Stimulated activated CD8-positive, alpha-beta memory T cell treated with anti-CD3 and anti-CD28 coated beads, Interleukin-15, amount 100 ng/mL, for 48 hours (primary cell): ENCODE measurements at regions not wholly inside any gene's neighbourhood (a gene's known extent, or its start where the extent isn't known, plus 50 kb on each side); places are given as distances from the start of the nearest gene placed in this dataset.

ENCODE experiments used
- DNase-seq, 2 donors: peaks; one replicate each; pipeline ENCODE4 v3.0.0-alpha.2; 2020; ENCODE audit warnings: low read depth in 2 of 2

DNA sequence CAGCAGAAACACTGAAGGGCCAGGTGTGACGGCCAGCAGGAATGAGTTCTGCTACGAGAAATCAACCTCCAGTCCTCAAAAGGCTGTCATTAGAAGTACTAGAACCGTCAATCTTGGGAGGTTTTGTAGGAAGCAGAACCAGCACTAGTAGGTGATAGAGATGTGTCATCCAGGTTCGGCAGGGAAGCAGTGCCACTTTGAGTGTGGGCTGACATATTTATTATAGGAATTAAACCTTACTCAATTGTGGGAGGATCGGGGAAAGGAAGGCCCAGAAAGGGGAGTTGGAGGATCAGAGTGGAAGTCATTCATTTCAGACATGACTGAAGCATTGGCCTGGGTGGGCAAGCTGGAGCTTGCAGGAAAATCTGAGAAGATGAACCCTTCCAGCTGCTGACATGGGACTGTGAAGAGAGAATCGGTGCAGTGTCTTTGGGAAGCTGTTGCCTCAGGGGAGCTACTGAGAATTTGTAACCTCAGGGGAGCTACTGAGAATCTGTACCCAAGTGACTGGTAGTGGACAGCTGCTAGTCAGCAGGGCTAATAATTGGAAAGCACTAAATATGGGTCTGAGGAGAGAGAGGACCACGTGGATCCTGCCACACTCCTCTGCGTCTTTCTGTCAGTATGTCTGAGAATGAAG is 177.4 kb downstream of the SPRY1 start:
- DNase-seq = no peak

DNA sequence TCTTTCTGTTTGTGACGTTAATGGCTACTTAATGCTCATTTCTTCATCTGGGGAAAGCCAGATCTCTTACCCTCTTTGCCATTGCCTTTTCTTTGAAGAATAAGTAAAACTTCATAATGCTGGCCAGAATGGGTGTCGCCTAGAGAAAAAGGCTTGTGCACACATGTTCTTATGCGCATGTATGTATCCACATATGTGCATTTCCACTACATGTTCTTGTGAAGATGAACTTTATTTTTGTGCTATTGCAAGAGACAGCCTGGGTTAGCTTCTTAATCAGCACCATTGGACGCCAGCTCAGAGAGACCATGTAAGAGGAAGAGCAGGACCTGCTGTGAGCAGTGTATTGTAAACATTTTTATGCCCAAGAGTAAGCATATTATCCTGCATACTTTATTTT is 178.7 kb downstream of the SPRY1 start:
- no peak for DNase-seq

DNA sequence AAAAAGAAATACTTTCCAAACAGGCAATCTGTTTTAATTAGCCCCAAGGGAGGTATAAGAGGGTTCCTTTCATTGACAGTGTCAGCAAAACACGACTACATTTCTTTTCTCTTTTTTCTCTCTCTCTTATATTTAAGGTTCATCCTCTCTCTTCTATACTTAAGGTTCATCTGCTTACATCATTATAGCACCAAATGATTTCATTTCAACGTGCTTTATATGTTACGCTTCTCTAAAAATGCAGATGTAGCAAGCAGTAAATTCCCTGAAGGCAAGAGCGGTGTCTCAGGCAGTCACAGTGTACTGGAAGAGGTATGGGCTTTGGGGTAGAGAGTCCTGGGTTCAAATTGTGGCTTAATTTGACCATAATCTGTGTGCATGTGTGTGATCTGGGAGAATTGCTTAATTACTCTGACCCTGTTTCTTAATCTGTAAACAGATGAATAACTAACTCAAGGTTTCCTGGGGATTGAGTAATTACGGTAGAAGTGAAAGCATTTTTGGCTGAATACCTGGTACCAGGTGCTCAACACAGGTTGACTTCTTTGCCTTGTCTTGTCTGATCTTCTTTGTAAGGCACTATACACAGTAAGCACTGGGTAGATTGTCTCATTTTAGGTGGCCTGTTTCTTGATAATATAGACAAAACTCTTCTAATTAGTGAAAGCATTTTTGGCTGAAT is 180.8 kb downstream of the SPRY1 start:
- no peak for DNase-seq

DNA sequence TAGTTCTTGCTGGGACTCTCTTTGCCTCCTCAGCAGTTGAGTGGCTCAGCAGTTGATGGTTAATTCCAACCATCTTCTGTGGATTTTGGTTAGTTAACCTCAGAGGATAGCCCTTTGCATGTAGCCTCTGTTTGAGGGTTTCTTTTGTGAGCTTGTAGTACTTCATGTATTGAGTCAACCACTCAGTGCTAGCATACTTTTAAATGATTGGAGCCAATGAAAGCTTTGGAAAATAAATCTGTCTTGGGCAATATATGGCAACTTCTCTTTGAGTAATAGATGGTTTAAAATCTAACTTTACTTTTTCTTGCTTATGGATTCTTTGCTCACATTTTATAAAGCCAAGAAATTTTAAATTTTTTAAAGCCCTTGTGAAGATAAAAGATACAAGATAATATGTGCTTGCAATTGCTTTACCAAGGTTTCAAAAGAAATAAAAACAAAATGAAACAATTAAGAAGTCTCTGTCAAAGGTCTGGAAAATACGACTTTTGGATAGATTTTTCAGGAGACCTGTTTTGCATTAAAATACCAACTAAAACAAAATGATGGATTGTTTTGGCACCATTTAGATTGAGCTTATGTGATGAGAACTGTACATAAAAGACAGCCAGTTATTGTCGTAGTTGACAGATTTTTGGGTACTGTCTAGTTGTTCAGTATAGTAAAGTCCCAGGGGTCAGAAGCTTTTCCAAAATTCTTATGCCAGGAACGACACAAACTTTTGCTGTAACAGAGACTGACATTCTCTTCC is 181.9 kb downstream of the SPRY1 start:
- no peak for DNase-seq

DNA sequence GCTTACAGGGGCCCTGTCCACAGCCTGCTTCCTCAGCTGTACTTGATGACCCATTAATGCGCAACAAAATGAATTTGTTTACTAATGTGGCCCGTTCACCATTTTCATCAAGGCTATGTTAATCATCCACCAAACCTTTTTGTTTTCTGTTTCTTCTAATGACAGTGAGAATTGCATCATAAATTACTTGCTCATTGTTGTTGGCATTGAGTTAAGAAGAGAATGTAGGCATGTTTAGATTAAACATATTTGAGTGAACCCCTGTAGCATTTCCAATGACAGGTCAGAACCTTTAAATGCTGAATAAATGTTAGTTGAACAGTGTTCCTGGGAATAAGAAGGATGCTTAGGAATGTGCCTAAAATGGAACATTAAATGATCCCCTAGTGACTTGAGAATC is 183.4 kb downstream of the SPRY1 start:
- no peak for DNase-seq

DNA sequence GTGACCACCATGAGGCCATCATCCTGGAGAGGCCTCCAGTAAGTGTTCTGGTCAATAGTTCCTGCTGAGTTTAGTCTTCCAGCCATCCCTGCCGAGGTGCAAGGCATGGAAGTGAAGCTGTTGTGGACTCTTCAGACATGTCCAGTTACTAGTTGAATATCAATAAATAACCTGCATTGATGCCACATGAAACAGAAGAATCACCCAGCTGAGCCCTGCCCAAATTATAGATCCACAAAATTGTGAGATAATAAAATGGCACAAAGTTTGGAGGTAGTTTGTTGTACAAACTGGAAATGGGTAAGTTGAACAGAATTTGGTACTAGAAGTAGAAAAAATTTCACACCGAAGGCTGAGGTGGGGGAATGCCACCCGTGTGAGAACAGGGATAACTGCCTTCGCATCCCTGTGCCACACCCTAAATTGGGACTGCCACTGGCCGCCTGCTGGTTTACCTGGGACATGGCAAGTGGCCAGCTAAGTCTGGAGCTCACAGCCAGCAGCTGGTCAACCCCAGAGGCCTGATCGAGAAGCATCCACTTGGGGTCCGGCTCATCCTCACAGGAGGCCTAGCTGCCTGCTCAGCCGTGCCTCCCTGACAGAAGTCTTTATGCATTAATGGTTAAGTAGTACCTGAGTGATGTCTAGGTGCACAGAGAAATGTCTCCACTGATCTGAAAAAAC is 184.5 kb downstream of the SPRY1 start:
- DNase-seq = no peak

DNA sequence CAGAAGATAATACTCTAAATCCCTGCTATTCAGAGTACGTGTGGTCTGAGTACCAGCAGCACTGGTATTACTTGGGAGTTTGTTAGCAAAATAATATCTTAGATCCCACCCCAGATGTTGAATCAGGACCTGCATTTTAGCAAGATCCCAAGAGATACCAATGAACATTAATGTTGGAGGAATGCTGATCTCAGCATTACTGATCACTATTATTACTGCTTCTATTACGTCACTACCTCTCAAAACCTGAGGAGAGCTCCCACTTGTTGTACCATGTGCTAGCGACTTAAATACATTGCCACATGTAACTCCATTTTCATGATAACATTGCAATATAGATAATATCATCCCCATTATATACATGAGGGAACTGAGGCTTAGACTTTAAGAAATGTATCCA is 185.2 kb downstream of the SPRY1 start:
- no peak for DNase-seq

DNA sequence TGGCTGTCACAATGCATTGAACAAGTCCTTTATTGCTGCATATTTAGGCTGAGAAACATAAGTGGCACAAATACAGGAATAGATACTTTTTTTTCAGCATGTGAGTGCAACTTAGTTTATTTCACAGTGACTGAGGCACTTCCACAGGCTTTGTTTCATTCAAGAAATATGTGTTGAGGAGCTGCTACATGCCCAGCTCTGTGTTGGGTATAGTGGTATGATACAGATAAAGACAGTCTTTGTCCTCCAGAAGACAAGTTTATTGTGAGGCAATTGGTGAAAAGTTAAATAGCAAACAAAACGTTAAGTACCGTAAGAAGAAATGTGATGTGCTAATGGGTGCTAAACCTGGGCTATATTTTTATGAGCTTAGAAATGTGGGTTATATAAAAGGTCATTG is 186.4 kb downstream of the SPRY1 start:
- DNase-seq = no peak

DNA sequence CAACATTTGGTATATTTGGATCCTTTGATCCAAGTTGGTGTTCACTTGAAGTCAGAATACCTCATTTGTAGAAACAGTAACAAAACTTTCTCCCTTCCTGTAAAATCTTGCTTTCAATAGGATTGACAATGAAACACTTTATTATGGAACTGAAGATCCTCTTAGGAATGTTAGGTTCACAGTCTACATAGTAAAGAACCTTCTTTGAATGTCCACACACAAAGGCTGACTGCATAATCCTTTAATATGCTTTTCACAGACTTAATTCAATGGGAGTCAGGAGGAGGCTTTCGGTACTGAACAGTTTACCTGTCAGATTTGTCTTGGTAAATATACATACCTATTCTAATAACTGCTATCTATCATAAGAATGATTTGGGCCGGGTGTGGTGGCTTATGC is 188.5 kb downstream of the SPRY1 start:
- DNase-seq = no peak

DNA sequence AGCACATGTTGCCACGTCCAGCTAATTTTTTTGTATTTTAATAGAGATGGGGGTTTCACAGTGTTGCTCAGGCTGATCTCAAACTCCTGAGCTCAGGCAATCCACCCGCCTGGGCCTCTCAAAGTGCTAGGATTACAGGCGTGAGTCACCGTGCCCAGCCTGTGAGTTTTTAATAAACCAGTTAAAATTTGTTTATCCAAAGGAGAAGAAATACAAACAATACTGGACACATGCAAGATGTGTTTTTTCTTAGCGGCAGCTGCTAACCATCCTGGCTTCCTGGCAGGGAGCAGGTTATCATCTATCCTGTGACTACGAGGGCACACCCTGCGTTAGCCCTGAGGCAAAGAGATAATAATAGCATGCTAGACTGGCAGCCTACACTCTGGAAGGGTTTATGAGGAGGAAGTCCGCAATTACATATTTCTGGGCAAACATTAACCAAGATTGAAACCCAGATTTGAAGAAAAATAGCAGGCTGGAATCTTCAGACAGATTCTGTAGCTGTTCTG is 191.4 kb downstream of the SPRY1 start:
- no peak for DNase-seq

DNA sequence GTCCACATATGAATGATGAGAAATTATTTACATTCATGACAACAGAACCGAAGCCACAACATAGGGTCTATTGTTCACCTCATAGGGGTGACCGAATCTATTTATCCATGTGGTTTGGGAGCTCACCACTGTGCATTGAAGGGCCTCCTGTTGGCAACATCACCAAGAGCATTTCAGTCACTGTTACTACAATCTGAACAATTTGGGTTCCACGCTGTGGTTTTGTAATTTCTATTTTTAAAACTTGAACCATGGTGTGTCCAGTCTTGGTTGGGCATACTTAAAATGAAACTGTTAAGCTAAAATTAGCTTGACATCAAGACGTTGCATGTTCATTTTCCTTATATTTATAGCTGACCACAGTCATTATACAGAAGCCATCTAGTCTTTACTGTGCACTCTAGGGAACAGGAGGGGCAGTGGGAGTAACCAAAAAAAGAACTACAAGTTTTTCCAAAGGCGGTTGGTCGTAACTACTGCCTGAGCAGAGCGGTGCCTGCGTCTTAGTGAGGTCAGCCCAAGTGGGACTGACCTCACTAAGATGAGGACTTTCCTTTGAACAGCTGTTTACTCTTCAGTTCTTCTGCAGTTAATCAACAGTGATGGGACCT is 192.1 kb downstream of the SPRY1 start:
- no peak for DNase-seq

DNA sequence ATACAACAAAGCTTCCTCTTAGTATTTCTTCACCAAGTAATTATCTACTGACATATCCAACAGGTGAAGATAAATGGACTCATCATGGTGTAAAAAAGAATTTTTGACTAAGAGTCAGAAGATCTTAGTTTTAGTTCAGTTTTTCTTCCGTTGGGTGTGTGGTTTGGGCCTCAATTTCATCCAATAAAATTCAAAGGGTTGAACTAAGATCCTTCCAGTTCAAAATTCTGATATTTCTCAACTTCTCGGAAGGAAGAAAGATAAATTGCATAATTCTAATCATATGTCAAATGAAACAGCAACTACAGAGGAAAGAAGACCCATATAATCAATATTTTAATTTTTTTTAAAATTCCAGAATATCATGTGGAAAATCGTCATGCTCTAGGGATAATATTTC is 192.7 kb downstream of the SPRY1 start:
- no peak for DNase-seq

DNA sequence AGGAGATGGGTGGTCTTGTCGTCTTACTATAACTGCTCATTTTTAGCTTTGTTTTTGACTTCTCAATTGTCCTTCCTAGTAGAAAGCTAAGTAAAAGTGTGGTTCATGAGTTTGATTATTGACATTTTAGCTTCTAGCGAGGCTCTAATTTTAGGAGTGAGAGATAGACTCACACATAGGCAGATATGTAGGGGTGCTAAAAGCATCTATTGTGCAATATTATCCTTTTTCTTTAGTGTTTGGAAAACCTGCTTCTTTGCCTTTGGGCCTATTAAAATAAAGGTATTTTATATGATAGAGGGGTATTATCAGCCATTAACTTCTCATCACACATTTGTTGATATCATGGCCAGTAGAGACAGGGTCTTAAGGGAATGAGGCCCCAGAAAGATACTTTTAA is 195.3 kb downstream of the SPRY1 start:
- DNase-seq = no peak

DNA sequence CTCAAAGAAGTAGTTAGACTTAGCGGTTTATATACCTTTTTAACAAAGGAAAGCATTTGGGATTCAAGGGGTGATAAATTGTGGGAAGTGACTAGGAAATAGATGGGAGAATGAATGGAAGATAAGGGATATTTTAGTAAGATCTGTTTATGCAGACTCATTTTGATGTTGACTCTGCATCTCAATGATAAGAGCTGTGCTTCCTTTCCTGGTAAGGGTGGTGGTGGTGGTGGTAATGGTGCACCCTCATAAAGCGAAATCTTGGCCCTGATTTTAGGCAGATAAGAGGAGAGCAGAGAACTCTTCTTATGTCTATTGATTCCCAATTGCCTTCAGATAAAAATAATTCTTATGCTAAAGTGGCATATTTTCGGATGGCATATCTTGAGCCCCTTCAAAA is 197.1 kb downstream of the SPRY1 start:
- no peak for DNase-seq

DNA sequence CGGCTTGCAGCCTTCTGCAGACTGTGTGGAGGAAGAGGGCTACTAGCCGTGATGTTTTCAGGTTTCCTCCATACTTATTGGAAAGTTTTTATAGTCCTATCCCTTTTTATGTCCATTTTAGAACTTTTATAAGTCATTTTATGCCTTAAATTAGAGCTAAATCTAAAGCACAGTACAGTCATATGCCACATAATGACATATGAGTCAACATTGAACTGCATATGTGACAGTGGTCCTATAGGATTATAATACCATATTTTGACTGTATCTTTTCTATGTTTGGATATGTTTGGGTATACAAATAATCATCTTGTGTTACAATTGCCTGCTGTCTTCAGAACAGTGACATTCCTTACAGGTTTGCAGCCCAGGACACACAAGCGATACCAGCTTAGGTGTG is 200.2 kb downstream of the SPRY1 start:
- no peak for DNase-seq

DNA sequence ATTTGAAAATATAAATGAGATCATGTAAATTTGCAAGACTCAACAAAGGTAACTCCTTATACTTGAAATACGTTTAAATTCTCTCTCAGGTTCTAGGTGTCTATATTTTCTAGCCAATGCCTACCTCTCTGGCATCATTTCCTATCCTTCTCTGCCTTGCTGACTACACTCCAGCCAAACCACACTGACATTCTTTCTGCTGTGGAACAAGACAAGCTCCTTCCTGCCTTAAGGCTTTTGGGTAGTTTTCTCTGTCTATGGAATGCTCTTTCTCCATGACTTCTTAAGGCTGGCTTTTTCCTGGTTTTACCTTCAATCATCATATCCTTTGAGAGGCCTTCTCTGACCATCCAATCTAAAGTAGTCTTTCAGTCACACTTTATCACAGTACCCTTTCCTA is 201.0 kb downstream of the SPRY1 start:
- DNase-seq = no peak

DNA sequence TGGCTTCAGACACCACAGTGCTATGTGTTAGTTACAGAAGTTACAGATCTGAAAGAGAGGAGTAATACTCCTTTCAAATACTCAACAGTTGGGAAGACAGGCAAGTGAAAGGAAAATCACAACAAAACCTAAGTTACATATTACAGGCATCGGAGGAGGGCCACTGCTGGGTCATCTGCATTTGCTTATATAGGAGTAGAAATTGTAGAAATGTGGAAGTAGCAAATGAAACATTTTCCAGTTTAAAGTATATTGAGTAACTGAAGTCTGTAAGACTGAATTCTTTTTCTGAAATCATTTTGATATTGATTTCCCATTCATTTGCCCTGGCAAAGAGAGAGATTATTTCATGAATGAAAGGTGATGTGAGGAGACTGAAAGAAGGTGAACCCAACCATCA is 201.7 kb downstream of the SPRY1 start:
- DNase-seq = no peak

DNA sequence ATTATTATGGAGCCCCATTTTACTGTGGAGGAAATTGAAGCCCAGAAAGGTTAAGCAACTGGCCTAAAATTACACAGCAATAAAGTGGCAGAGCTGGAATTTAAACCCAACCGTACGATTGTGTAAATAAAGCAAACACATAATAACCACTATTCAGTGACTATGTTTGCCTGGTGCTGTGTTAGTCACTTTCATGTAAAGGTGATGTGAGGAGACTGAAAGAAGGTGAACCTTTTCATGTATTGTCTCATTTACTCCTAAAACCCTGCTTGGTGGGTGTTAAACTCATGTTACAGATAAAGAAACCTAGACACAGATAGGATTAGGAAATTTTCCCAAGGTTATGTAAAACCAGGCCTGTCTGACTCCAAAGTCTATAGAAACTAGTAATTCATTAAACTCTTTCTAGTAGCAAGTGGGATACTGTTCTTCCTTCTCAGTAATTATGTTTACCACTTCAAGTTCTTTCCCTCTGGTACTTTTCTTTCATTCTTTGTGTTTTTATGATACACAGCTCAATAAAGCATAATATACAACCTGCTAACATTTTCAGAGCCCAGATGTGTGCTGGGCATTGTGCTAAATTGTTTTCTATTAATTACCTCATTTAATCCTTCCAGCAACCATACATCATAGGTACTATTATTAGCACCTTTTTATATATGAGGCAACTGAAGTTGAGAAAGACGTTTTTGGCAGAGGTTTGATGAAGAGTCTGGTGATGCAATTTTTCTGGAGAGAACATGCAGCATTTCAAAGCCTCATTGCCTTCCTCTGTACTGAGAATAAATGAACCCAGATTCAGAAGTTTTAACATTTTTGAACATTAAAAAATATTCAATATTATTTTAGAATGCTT is 202.7 kb downstream of the SPRY1 start:
- no peak for DNase-seq

DNA sequence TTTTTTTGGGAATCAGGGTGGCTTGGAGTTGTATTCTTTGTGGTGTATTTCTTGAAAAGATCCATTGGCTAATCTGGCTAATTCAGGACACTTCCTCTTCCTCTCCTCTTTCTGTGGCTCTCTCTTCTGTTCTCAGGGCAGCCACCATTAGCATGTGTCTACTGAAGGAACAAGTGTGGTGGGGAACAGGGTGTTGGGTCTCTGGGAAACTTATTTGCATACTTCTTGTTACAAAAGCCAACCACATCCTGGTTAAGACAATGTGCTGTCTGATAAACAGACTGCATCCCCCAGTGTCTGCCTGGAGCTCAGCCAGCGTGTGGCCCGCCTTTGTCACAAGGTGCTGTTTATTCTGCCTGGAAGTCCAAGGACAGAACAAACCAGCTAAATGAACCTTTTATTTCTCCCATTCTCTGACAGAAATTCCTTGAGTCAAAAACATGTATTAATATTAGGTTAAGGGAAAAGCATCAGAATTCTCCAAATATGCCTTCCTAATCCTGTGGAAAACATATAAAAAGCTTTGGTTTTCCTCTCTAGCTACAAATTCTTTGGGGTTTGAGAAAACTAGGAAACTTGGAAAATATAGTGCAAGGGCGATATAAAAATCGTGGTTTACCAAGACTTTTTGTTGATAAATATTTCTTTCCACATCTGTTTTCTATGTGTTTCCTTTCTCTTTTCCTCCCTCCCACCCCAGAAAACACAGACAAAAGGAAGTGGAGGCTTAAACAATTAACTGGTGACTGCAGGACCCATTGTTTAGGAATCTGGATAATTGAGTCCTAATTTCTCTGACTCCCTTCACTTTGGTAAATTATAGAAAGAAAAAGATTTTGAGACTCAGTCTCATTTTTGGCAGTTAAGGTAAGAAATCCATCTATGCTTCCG is 203.6 kb downstream of the SPRY1 start:
- DNase-seq = peak; percentile 13 to 38
